ENCODE measurements at regions not wholly inside any gene's neighbourhood (a gene's known extent, or its start where the extent isn't known, plus 50 kb on each side); places are given as distances from the start of the nearest gene placed in this dataset.
A peak's percentile ranks its signal among the peaks of the same experiment; 100 is the strongest.

DNA sequence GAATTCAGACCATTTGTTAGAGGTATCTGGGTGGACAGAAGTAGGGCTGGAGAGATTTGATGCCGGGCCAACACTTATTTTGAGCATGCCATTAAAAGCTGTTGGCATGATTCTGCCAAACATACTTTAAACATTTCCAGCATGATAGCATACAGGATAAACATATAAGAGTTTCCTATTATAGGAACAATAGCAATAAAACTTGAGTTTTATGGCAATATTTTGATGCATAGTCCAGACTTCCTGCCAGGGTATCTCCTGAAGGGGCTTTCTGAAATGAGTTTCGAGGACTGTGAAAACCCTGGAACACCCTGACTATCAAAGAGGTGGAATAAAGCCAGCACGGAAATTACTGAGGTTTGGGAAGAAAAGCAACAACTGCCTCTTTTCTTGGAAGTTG lies 1398.0 kb upstream of the NXPH2 start:
- intact Hi-C loops (cut with DNase I): no loop called here
- peak; percentile 73 for ATAC-seq (ENCODE audit: poor library complexity)
- no peak for DNase-seq

DNA sequence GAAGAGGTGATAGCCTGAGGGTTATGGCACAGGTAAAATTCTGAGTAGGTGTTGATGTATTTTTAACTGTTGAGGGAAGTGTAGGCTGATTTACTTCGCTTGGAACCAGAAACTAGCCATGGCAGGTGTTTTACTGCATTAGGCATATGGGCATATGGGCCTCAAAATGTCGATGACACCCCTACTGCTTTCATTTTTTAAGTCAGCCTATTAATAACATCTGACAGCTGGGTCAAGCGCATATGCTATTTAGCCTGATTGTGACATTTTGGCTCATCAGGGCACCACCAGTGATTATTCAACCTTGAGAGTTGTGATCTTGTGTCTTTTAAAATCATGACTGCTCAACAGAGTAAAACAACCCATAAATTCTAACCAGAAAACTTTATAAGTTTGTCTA lies 1396.9 kb upstream of the NXPH2 start:
- intact Hi-C loops (cut with DNase I): no loop called here
- ATAC-seq (ENCODE audit: poor library complexity): no peak
- DNase-seq: no peak

DNA sequence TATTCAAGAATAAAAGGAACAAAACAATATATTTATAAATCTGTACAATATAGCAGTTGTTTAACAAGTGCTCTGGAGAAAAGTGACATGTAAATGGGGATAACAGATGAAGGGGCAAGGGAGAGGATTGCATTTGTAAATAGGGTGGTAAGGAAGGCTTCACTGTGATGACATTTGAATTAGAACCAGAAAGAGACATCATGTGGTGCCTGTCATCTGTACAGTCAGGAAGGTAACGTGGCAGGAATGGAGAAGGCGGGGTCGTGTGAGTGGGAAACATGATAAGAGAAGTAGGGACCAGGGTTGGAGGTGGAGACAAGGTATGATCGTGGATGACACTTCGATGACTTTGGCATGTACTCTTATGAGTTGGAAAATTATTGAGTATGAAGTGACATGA lies 1393.6 kb upstream of the NXPH2 start:
- intact Hi-C loops (cut with DNase I): no loop called here
- no peak for DNase-seq
- no peak for ATAC-seq (ENCODE audit: poor library complexity)

DNA sequence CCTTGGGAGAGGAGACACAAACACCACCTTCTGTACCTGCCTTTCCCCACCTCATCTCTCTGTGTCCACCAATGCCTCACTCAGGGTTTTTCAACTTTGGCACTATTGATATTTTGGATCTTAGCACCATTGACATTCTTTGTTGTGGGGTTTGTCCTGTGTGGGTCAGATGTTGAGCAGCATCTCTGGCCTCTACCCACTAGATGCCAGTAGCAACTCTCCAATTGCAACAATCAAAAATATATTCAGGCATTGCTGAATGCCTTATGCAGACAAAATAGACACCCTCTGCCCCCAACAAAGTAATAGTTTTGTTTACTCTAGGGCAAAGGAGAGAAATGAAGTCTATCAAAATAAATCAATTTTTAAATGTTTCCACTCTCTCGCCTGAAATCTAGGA lies 1384.3 kb upstream of the NXPH2 start:
- ATAC-seq (ENCODE audit: poor library complexity): no peak
- intact Hi-C loops (cut with DNase I): no loop called here
- DNase-seq: no peak

DNA sequence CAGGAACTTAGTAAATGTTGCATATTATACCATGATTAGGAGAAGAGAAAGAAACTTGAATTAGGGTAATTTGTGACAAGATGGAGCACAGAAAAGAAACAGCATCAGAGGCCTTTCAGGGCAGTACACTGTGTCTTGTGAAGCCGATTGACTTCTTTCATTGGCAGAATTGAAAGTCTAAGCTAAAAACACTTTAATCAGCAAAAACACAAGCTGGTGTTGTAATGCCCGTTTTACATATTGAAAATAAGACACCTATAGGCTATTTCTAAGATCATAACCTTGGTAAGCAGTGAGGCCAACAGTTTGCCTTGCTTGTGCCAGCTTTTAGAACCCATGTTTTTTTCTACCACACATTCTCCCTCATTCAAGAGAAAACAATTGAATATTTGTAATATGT lies 1378.1 kb upstream of the NXPH2 start:
- intact Hi-C loops (cut with DNase I): no loop called here
- no peak for DNase-seq
- ATAC-seq (ENCODE audit: poor library complexity): no peak

DNA sequence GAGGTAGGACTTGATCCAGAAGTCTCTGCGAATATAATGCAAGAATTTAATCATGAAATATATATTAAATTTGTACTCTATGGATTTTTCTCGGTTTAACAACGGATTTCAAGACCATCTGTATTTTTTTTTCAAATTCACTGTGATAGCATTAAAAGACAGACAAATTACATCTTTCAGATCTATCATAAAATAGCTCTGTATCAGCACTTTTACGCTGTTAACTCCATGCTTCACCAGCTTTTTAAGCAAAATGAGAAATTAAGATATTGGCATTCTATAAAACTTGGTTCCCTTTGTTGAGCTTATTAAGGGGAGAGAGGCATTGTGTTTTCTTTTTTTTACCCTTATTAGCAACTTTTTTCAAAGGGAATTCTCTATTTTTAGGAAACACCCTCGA lies 1377.6 kb upstream of the NXPH2 start:
- ATAC-seq (ENCODE audit: poor library complexity): no peak
- DNase-seq: no peak
- intact Hi-C loops (cut with DNase I): no loop called here

DNA sequence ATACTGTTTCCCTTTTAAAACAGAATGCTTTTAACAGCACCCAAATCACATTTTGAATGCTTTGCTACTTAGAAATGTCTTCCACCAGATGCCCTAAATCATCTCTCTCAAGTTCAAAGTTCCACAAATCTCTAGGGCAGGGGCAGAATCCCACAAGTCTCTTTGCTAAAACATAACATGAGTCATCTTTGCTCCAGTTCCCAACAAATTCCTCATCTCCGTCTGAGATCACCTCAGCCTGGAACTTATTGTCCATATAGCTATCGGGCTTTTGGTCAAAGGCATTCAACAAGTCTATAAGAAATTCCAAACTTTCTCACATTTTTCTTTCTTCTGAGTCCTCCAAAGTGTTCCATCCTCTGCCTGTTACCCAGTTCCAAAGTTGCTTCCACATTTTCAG lies 1374.5 kb upstream of the NXPH2 start:
- intact Hi-C loops (cut with DNase I): no loop called here
- ATAC-seq (ENCODE audit: poor library complexity): no peak
- DNase-seq: no peak

DNA sequence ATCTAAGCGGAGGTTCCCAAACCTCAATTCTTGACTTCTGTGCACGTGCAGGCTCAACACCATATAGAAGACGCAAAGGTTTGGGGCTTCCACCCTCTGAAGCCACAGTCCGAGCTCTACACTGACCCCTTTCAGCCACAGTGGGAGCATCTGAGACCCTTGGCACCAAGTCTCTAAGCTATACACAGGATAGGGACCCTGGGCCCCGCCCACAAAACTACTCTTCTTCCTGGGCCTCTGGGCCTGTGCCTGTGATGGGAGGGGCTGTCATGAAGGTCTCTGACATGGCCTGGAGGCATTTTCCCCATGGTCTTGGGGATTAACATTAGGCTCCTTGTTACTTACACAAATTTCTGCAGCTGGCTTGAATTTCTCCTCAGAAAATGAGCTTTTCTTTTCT lies 1374.1 kb upstream of the NXPH2 start:
- DNase-seq (no peak), ATAC-seq (ENCODE audit: poor library complexity) (no peak)
- intact Hi-C loops (cut with DNase I): no loop called here

DNA sequence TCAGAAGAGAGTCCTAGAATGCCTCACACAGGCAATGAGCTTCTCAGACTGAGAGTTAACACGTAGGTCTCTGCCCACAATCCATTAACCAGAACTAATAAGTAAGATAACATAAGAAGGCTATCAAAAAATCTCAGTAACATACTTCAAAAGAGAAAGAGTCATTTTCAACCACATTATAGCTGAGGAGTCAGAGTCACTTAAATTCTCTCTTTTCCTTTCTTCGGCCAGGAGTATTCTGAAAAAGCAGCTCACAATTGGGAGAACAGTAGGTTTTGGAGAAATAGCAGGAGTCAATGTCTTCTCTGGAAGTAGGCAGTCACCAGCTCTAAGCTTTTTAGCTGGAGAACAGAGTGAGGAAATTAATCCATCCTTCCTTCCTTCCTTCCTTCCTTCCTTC lies 1364.4 kb upstream of the NXPH2 start:
- ATAC-seq (ENCODE audit: poor library complexity) (no peak), DNase-seq (no peak)
- intact Hi-C loops (cut with DNase I): no loop called here

DNA sequence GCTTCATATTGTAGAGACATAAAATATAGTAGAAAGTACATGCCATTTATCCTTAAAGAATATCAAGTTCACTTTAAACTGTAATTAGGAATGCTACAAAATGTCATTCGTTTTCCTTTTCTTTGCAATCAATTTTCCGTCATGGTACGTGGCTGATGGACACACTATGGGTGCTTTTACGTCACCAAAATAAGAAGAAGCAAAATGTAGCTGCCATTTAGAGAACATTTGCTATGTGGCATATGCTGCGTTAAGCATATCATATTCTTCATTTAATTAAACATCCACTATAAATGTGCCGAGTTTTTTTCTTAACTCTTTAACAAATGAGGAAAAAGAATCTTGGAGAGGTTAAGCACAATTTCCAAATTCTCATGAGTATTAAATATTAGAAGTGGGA lies 1358.5 kb upstream of the NXPH2 start:
- intact Hi-C loops (cut with DNase I): no loop called here
- ATAC-seq (ENCODE audit: poor library complexity) (no peak), DNase-seq (no peak)

DNA sequence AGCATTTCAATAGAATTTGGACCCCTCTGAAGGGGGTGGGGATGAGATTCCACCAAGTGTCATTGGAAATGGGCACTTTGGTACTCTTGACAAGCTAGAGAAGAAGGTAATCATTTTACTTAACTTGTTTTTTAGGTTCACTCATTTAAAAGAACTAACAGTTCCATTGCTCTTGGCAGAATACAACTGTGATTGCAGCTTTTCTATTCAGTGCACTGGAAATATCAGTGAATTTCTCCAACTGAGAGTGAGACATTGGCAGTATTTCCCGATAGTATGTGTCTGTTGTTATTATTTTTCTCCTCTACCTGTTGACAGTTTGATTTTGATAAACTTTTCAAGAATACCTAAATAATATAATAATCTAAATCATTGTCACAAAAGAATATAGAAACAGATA lies 1356.7 kb upstream of the NXPH2 start:
- ATAC-seq (ENCODE audit: poor library complexity): no peak
- DNase-seq: no peak
- intact Hi-C loops (cut with DNase I): no loop called here

DNA sequence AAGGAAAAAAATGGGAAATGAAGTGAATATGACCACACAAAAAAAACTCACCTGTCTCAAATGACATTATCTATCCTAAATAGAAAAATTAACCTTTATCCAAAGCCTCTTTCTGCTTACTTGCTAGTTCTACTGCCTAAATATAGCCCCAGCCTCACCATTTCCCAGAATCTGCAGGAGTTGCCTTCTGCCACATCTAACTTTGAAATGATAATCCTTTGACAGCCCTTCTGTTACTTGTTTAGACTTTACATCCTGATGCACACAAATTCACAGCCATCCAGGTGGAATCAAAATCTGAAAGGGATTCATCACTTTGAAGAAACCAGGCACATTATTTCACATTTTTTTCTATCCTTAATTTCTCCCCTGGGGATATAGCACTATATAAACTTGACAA lies 1356.2 kb upstream of the NXPH2 start:
- intact Hi-C loops (cut with DNase I): no loop called here
- no peak for DNase-seq
- no peak for ATAC-seq (ENCODE audit: poor library complexity)

DNA sequence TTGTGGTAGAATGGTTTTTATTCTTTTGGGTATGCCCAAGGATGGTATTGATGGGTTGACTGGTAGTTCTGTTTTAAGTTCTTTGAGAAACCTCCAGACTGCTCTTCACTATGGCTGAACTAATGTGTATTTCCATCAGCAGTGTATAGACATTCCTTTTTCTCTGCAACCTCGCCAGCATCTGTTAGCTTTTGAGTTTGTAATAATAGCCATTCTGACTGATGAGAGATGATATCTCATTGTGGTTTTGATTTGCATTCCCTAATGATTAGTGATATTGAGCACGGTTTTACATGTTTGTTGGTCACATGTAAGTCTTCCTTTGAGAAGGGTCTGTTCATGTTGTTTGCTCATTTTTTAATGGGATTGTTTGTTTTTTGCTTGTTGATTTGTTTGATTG lies 1348.7 kb upstream of the NXPH2 start:
- no peak for DNase-seq
- intact Hi-C loops (cut with DNase I): no loop called here
- ATAC-seq (ENCODE audit: poor library complexity): no peak

DNA sequence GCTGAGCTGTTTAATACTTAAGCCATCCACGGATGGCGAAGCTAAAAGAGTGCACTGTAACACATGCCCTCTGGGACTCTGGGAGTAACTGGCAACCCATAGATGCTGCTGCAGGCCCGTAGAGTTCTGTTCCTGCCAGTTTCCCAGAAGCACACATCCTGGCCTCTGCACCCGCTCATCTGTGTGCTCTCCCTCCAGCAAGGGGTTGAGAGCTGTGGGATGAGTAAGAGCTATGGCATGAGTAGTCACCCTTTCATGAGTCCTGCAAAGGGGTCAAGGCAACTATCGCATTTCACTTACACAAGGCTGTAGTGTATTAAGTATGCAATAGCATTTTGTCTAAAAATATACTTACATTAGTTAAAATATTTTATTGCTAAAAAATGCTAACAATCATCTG lies 1341.8 kb upstream of the NXPH2 start:
- intact Hi-C loops (cut with DNase I): no loop called here
- ATAC-seq (ENCODE audit: poor library complexity): no peak
- DNase-seq: no peak

DNA sequence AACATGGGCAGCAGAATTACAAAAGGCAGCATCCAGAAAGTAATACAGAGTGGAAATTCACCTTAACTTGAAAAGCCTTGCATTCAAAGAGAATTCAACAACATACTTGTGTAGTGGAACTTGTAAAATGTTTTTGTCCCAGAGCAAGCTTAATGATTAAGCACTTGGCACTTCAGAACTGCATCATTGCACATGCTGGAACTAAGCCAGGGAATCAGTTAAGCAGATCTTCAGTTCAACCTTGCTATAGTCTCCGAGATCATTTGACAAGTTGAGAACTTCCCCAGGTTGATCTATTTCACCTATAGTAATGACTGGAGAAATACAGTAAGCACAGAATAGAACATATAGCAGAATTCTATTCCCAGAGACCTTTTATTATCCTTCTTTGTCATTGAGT lies 1337.2 kb upstream of the NXPH2 start:
- intact Hi-C loops (cut with DNase I): no loop called here
- no peak for DNase-seq
- no peak for ATAC-seq (ENCODE audit: poor library complexity)

DNA sequence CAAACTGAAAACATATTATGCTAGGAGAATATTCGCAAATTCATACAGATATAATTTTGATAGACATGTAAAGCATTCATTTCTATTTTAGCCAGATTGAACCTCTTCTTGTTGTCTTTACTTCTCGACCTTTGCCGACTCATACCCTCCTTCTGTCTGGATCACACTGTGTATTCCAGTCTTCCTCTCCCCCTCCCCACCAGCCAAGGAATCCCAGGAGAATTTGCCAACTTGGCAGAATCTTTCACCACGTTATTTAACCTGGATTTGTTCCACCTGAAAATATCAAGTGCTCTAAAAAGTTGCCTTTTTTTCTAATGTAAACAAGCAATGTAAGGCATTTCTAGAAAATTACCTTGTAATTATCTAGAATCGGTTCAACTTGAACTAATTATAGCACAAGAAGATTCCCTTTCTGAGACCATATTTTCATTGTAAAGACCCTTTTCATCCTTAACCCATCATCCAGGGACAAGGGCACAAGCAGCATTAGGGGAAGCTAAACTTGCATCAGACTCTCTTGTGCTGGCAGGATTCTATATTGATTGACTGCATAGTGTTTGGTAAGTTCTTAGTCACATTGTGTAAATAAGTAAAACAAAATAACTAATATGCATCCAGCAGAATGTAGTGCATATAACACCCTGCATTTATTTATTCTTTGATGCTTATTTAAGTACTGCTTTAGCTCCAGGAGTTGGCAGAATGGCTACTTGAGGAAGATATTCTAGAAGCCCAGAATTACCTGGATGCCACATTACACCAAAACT lies 1328.7 kb upstream of the NXPH2 start:
- DNase-seq (no peak), ATAC-seq (ENCODE audit: poor library complexity) (no peak)
- intact Hi-C loops (cut with DNase I): no loop called here

DNA sequence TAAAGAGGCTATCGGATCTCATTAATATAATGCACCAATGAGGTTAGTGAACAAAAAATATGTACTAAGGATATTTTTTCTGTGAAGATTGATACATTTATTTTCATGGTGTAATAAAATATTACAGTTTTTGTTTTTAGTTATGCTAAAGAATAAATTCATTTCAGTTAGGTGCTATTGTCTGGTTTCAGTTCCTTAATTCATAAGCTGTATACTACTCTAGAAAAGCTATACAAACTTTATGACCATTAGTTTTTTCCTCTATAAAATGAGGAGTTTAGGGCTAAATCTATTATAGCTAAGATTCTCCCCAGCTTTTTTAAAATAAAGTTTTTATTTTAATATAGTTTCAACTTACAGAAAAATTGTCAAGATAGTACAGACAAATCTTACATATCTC lies 1311.7 kb upstream of the NXPH2 start:
- intact Hi-C loops (cut with DNase I): no loop called here
- ATAC-seq (ENCODE audit: poor library complexity) (no peak), DNase-seq (no peak)

DNA sequence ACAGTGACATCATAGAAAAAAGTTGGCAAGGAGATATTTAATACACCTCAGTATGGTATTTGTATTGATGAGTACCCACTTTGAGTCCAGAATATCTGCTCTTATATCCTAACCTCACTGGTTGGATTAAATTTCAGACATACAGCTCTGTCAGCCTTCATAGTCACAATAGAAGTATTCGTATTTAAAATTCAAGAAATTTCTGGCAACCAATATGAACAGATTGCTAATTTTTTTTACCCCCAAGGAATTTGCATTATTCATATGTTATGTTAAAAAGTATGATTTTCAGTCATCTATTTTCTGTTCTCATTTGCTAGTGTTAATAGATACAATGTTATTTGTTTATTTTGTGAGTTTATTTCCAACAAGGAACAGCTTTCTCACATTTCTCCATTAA lies 1306.8 kb upstream of the NXPH2 start:
- no peak for DNase-seq
- intact Hi-C loops (cut with DNase I): no loop called here
- ATAC-seq (ENCODE audit: poor library complexity): no peak

DNA sequence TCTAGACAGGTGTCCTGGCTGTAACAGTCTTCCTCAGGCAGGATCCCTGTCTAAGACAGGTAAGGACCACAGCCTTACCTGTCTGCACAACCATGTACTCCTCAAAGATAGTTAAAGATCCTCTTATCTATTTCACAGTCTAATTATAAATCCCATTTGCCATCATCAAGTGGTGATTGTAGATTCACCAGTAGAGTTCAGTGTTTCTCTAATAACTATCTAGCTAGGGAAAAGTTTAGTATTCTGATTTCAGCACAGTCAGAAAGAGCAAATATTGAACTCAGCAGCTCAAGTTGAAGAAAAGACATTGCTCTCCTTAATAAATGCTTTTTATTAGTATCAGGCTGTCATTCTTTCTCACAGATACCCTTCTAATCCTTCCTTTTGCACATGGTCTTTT lies 1305.5 kb upstream of the NXPH2 start:
- ATAC-seq (ENCODE audit: poor library complexity) (no peak), DNase-seq (no peak)
- intact Hi-C loops (cut with DNase I): no loop called here

DNA sequence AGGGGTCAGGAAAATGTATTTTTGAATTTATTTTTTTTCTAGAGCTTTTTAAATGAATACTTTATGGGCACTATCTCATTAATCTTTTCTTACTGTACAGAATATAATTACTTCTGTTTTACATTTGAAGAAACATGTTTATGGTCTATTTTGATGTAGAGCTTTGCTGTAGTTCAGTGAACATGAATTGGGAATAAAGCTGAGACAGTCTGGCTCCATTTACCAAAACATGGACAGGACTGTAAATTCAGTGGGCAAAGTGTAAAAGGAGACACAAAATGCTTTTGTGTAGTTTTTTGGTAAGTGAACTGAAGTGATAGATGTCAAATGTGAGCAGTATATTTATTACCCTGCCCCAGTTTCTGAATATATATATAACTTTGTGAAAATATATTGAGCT lies 1298.8 kb upstream of the NXPH2 start:
- no peak for DNase-seq
- no peak for ATAC-seq (ENCODE audit: poor library complexity)
- intact Hi-C loops (cut with DNase I): no loop called here

DNA sequence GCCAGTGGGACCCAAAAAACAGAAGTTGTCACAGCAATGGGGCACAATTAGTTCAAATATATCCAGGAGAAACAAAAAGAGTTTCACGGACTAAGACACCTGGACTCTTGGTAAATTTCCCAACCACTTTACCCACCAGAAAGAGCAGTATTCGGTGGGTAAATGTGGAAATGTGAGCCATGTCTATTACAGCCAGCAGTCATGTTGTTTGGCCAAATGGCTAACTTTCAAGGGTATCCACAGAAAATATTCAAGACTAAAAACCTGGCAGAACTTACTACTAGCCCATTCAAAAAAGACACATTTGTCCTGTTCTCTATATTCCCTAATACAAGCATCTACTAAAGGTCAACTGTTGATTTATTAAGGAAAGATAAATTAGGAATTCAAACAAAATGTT lies 1296.0 kb upstream of the NXPH2 start:
- intact Hi-C loops (cut with DNase I): no loop called here

More for the DNA sequence above, 1296.0 kb upstream of the NXPH2 start:
- ATAC-seq (ENCODE audit: poor library complexity) (no peak), DNase-seq (no peak)

All from Right ventricle myocardium superior (tissue), 1 donor.